ENCODE measurements at regions not wholly inside any gene's neighbourhood (a gene's known extent, or its start where the extent isn't known, plus 50 kb on each side); places are given as distances from the start of the nearest gene placed in this dataset.

DNA sequence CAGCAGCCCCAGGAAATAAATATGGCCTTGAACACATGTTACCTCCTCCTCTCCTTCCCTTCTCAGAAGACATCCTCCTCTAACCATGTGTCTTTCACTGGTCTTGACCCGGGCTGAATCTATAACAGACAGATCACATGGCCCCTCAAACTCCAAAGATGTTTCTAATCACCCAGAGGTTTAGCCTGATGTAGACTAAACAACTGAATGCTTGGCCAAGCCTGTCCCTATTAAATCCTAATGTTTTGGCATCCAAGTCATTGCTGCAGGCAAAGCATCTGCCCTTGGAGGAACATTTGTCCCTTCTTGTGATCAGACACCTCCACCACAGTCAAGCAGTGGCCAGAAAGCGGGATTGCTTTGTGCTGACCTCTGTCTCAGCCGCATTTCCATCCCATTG, 65.5 kb downstream of the ANKRD60 start:
- ChIA-PET CTCF (no interaction called here), POLR2A (no interaction called here)

- ChIA-PET CTCF (no interaction called here), POLR2A (no interaction called here)
Observed at GRCh38 chr20:58161192-58161591, 67.3 kb downstream of the ANKRD60 start.

DNA sequence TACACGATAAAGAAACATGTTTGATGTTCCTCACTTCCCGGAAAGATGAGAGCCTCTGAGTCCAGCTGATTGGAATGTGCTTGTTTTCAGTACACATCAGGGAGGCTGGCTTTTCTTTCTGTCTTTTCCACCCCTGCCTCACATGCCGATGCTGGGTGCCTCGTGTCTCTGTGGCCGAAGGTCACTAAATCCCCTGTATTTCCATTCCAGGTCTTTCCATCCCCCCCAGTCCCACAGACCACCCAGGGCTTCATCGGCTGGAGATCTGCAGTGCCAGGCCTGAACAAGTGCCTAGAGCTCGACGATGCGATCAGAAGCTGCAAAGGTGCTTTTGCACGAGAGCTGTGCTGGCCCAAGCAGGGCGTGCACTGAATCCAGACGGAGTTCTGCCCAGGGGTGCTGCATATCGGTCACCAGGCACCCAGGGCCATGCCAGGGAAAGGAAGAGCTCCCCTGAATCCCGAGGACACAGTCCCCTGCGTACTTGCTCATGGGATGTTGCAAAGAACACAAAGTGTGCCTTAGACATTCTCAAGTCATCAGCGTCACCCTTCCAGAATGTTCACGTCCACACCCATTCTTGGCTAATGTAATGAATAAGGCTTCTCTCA, 67.9 kb downstream of the ANKRD60 start:
- CTCF ChIA-PET = no interaction called here
- POLR2A ChIA-PET = no interaction called here

- CTCF ChIA-PET = no interaction called here
- POLR2A ChIA-PET = no interaction called here
Observed at GRCh38 chr20:58155148-58155925, 73.1 kb downstream of the ANKRD60 start.

DNA sequence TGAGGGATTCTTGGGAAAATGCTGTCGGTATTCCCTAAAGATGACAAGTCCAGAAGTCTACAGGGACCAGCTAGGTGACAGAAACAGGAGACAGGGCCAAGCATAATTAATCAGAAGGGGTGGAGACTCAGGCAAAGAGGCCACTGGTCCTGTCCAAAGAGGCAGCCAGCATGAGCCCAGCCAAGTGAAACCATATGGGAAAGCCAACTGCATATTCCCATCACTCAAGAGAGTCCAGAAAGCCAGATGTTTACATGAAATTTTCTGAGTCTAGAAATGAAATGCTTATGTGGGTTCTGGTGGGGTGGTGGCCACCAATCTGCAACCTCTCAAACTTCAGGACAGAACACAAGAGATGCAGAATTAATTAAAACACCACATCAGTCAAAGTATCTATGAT, 74.3 kb downstream of the ANKRD60 start:
- CTCF ChIA-PET = no interaction called here
- POLR2A ChIA-PET = no interaction called here

DNA sequence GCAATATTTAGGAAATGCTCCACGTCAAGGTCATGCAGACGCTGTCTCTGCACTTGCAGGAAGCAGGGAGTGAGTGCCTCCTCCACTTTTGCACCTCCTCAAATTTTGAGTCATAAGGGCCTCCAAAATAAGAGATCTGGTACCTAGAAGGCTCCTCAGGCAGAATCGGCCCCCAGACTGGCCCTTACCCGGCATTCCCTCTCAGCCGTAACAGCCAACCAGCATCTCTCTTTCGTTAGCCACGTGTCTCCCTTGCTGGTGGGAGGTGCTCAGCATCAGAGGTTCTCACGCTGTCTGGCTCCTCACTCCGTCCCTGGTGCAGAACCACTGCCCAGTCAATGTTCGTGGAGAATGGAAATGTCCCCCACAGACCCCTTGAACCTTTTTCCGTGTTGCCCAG, 75.3 kb downstream of the ANKRD60 start:
- POLR2A ChIA-PET = no interaction called here
- CTCF ChIA-PET = no interaction called here

DNA sequence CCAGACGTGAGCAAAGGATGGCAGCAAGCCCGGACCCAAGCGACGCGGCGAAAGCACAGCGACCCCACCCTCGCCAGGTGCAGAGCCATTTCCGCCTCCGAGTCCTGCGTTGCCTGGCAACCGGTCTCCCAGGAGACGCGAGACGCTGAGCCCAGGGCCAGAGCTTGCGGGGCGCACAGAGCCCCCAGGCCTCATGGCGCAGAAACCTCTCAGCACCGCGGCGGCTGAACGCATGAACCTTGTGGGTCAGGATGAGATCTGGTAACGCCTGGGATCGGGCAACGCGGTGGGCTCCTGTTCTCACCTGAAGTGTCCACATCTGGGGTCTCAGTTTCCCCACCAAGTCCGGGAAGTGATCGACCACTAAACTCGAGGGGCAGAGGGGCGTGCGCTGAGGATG, 77.7 kb downstream of the ANKRD60 start:
- CTCF ChIA-PET = no interaction called here
- POLR2A ChIA-PET = no interaction called here

DNA sequence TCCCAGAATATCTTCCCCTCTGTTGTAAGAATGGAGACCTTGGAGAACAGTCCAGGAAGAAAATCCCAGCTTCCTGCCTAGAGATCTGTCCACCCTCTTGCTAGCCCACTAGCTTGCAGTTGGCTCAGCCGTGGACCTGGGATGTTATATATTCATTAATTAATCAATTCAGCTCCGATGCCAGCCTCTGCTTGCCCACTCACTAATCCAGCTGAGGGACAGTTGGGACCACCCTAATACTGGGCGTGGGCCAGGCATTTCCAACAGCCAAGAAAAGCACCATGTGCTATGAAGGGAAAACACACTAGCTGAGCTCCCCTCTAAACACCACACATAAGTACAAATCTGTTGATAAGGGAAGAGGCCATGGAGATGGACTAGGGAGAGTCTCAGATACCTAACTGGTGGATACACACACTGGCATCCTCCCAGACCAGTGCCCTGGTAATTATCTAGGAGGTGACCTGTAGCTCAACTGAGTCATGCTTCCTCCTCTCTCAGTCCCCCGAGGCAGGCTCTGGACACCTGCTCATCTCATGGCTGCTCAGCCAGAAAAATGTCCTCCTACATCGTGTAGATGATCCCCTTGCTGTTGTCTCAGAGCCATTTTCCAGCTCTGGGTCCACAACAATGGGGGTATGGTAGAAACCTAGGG, 78.9 kb downstream of the ANKRD60 start:
- ChIA-PET POLR2A (no interaction called here), CTCF (no interaction called here)

DNA sequence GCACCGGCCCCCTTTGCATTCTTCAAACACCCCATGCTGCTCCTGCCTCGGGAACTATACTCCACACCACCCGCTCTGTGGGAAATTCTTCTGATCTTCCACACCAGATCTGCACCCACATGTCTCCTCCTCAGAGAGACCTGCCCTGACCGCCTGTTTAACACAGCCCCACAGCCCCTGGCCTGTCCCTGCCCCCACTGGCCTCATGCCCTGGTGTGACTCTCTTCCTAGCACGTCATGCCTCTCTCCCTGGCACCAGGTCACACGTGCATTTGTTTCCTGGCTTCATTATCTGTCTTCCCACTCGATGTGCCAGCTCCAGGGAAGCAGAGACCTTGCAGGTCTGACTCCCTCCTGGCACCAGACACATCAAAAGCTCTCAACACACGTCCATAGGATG, 79.6 kb downstream of the ANKRD60 start:
- CTCF ChIA-PET = no interaction called here

DNA sequence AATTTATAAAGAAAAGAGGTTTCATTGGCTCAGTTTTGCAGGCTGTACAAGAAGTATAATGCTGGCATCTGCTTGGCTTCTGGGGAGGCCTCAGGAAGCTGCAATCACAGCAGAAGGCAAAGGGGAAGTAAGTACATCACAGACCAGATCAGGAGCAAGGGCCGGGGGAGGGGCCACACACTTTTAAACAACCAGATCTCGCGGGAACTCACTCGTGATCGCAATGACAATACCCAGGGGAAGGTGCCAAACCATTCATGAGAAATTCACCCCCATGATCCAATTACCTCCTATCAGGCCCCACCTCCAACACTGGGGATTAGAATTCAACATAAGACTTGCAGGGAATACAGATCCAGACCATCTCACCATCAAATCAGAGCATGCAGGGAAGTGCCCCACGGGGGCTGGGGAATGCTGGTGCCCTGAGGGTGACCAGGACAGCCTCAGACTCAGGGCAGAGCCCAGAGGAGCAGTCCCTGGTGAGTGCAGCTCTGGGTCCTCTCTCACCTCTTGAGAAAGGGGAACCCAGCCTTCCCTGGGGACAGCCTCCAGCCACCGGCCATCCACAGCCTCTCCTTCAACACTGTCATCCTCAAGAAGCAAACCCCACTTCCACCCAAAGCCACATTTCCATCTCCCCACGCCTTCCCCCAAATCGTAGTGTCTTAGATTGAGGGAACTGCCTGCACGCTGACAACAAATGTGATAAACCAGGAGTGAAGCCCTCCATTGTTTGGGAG, 80.7 kb downstream of the ANKRD60 start:
- POLR2A ChIA-PET = no interaction called here
- CTCF ChIA-PET = no interaction called here

More for the DNA sequence above, 79.6 kb downstream of the ANKRD60 start:
- POLR2A ChIA-PET = no interaction called here

DNA sequence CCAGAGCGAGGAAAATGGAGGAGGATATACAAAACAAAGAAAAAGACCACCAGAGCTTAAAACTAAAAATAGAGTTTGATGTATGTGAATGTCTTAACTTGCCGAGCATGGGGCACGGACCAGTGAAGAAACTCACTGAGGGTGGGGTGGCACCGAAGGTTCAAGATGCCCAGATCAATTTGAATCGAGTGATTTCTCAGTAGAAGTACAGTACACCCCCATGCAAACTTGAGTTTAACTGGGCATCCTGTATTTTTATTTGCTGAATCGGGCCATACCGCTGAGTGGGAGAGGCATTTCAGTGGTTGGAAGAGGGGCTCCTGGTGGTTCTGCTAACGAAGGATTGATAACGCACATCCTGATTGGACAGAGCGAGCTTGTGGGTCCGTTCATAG, 81.7 kb downstream of the ANKRD60 start:
- CTCF ChIA-PET = no interaction called here
- POLR2A ChIA-PET = no interaction called here

DNA sequence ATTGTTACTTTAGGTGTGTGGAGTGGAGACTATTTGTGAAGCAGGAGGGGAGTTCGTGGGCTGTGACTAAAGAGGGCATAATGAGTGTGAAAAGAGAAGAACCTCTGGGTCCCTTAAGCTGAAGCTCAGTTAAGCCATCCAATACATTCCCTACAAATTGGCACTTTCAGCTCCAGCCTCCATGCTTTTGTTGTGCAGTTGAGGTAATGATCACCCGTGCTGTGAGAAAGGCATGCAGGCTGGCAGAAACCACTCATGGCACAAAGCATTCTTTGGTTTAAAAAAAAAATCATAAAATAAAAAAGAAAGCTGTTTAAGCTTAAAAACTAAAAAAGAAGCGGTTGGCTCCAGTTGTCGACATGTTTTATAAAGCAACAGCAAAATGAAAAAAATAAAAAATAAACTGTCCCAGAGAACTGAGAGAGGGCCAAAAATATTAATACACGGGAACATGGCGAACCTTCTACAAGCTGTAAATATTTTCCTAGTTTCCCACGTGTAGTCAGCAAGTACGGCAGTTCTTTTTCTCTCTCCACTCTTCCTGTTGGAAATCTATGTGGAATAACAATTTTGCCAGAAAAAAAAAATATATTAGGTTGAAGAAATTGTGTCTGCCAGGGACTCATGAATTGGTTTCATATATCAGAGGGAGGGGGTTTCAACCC, 82.2 kb downstream of the ANKRD60 start:
- ChIA-PET POLR2A (no interaction called here), CTCF (no interaction called here)

GRCh38 chr20:58145506-58146080, 82.9 kb downstream of the ANKRD60 start:
- ChIA-PET POLR2A (no interaction called here), CTCF (no interaction called here)

DNA sequence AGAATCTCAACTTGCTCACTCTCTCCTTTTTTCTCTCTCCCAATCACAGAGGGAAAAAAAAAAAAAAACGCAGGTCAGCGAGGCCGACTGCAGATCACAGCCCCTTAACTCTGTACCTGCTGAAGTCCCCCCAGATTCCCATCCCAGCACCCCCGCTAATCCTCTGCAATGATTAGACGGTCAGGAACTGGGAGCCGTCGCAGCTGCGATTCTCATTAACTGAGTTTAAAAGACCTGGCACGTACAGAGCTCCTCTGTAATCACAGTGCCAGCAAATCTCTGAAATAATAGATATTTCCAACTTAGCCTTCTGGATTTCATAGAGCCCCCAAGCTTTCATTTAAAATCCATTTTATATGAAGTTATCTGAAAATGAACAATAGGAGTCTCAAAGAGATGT, 84.4 kb downstream of the ANKRD60 start:
- ChIA-PET POLR2A (no interaction called here), CTCF (no interaction called here)

DNA sequence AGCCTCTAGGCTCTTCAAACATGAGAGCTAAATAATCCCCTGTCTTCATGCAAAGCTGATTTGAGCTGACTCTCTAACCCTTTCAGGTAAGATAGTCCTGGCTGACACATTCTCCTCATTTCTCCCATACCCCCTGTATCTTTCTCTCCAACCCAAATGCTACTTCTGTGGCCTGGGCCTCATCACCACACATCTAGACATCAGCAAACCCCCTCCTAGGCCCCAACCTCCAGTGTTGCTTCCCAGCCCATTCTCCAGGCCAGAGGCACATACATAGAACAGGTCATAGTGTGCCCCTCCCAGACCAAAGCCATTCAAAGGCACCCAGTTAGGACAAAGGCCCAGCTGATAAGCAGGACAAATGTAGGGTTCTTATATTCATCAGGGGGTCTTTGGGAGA, 84.9 kb downstream of the ANKRD60 start:
- POLR2A ChIA-PET = no interaction called here
- CTCF ChIA-PET = no interaction called here

- CTCF ChIA-PET = no interaction called here
- POLR2A ChIA-PET = no interaction called here
Observed at GRCh38 chr20:58142843-58143185, 85.6 kb downstream of the ANKRD60 start.

GRCh38 chr20:58141971-58142842, 86.2 kb downstream of the ANKRD60 start:
- ChIA-PET CTCF (no interaction called here), POLR2A (no interaction called here)

DNA sequence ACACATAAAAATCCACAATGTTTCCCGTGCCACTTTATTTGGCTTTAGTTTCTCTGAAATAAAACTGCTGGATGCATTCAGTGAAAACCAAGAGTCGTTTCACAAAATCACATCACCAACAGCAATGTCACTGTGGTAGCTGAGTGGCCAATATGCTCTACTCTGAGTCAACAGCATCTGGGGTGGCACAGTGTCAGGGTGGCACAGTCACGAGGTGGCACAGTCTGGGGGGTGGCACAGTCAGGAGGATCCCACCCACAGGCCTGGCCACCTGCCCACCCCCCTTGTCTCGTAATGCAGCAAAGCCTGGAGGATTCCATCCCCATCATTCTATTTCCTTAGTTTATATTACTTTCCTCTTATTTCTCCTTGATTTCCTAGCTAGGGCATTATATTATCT, 87.0 kb downstream of the ANKRD60 start:
- POLR2A ChIA-PET = no interaction called here
- CTCF ChIA-PET = no interaction called here

- ChIA-PET POLR2A (no interaction called here), CTCF (no interaction called here)
Observed at GRCh38 chr20:58140787-58141425, 87.5 kb downstream of the ANKRD60 start.

Measured in activated CD8-positive, alpha-beta memory T cell treated with anti-CD3 and anti-CD28 coated beads for 36 hours (primary cell).